ENCODE measurements at regions not wholly inside any gene's neighbourhood (a gene's known extent, or its start where the extent isn't known, plus 50 kb on each side); places are given as distances from the start of the nearest gene placed in this dataset.

- TF ChIP-seq FOXA1 (IDR thresholded peaks at IDR 0.05) (no peak), SP1 (IDR thresholded peaks at IDR 0.05) (no peak), YY1 (IDR thresholded peaks at IDR 0.05) (no peak), ATF3 (IDR thresholded peaks at IDR 0.05) (no peak), FOXA2 (IDR thresholded peaks at IDR 0.05) (no peak), JUND (IDR thresholded peaks at IDR 0.05) (no peak)
Measured at GRCh38 chrX:151816934-151817333, 82.4 kb downstream of the CNGA2 start (continued).

GRCh38 chrX:151818828-151819227 lies 84.3 kb downstream of the CNGA2 start:
- Histone ChIP-seq H3K9me3 (ENCODE audit: control insufficient read depth in 4 of 4, low read length in 3 of 4) (no peaks in the 10 kb centered on the region), H3K4me1 (ENCODE audit: control insufficient read depth in 4 of 4, insufficient read depth in 4 of 4, low read length in 3 of 4) (no peaks in the 10 kb centered on the region), H3K4me3 (ENCODE audit: low read depth in 1 of 3, low read length in 3 of 3) (no peak overlapping the region), H3K9ac (ENCODE audit: low read depth in 1 of 2, low read length in 2 of 2) (no peak overlapping the region), H3K27ac (ENCODE audit: low read depth in 1 of 2, low read length in 2 of 2) (no peak overlapping the region), H3K27me3 (ENCODE audit: control insufficient read depth in 4 of 4, insufficient read depth in 4 of 4, low read length in 3 of 4) (no peaks in the 10 kb centered on the region), H3K36me3 (ENCODE audit: control insufficient read depth in 4 of 4, insufficient read depth in 3 of 4, low read depth in 1 of 4, low read length in 3 of 4) (no peaks in the 10 kb centered on the region)
- DNase-seq (ENCODE audit: low spot score), result no peak
- TF ChIP-seq ZBTB33 (IDR thresholded peaks at IDR 0.05) (no peak), HNF4A (conservative IDR thresholded peaks at IDR 0.05) (no peak), NR2F2 (IDR thresholded peaks at IDR 0.05) (no peak), RAD21 (IDR thresholded peaks at IDR 0.05) (no peak), SP1 (IDR thresholded peaks at IDR 0.05) (no peak), FOXA1 (IDR thresholded peaks at IDR 0.05) (no peak), REST (IDR thresholded peaks at IDR 0.05) (no peak), CTCF (IDR thresholded peaks at IDR 0.05; ENCODE audit: low read depth, low read length, missing input control) (no peak), YY1 (IDR thresholded peaks at IDR 0.05) (no peak), EGR1 (IDR thresholded peaks at IDR 0.05; ENCODE audit: low read depth in 2 of 2) (no peak), JUND (IDR thresholded peaks at IDR 0.05) (no peak), GABPA (IDR thresholded peaks at IDR 0.05 in 1 of 2, conservative IDR thresholded peaks at IDR 0.05 in 1 of 2) (no peak), ATF3 (IDR thresholded peaks at IDR 0.05) (no peak), FOXA2 (IDR thresholded peaks at IDR 0.05) (no peak), RXRA (IDR thresholded peaks at IDR 0.05) (no peak), HNF4G (IDR thresholded peaks at IDR 0.05) (no peak), TAF1 (conservative IDR thresholded peaks at IDR 0.05) (no peak), MAX (IDR thresholded peaks at IDR 0.05) (no peak)
- 53% methylated on average over 2 of the region's 2 CpGs for WGBS

All from liver (tissue), 8 donors.